ENCODE measurements at regions not wholly inside any gene's neighbourhood (a gene's known extent, or its start where the extent isn't known, plus 50 kb on each side); places are given as distances from the start of the nearest gene placed in this dataset.

- H3K4me3 Mint-ChIP-seq (ENCODE audit: low read depth), result no peak overlapping the region
- intact Hi-C loops (cut with micrococcal nuclease), result no loop called here
- no peaks in the 10 kb centered on the region for H3K27me3 Mint-ChIP-seq (ENCODE audit: low read depth)
- no peaks in the 10 kb centered on the region for H3K9me3 Mint-ChIP-seq
- DNase-seq (ENCODE audit: low spot score), result no peak
- H3K4me1 Mint-ChIP-seq (ENCODE audit: low read depth), result peaks cover 2% of the 10 kb centered on the region
- H3K27ac Mint-ChIP-seq, result no peak overlapping the region
- H3K36me3 Mint-ChIP-seq (ENCODE audit: low read depth), result no peaks in the 10 kb centered on the region
Measured at GRCh38 chr14:30291216-30291615, 267.7 kb upstream of the G2E3 start.

GRCh38 chr14:30292541-30292940, 266.4 kb upstream of the G2E3 start:
- Mint-ChIP-seq H3K27ac (no peak overlapping the region), H3K27me3 (ENCODE audit: low read depth) (no peaks in the 10 kb centered on the region), H3K9me3 (peaks cover 4% of the 10 kb centered on the region), H3K4me1 (ENCODE audit: low read depth) (peaks cover 6% of the 10 kb centered on the region), H3K36me3 (ENCODE audit: low read depth) (no peaks in the 10 kb centered on the region), H3K4me3 (ENCODE audit: low read depth) (no peak overlapping the region)
- no peak for DNase-seq (ENCODE audit: low spot score)
- intact Hi-C loops (cut with micrococcal nuclease), result no loop called here

DNA sequence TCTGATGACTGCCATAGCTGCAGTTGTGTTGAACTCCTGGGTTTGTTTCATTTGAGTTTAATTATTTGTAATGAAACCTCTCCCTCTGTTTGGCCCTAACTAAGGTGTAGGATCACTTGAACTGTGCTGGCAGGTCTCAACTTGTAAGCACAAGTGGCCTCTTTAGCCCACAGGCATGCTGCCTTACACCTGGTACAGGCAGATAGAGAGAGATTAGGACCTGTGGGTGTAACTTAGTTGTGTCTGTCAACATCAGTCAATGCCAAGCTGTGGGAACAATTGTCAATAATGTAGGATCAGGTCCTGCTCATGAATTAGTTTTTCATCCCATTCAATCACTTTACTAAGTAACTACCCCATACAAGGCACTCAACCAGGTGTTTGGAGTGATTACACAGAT, 263.0 kb upstream of the G2E3 start:
- DNase-seq (ENCODE audit: low spot score), result no peak
- Mint-ChIP-seq H3K27me3 (ENCODE audit: low read depth) (no peaks in the 10 kb centered on the region), H3K4me1 (ENCODE audit: low read depth) (peaks cover 3% of the 10 kb centered on the region), H3K36me3 (ENCODE audit: low read depth) (no peaks in the 10 kb centered on the region), H3K4me3 (ENCODE audit: low read depth) (no peak overlapping the region), H3K9me3 (peaks cover 4% of the 10 kb centered on the region), H3K27ac (no peak overlapping the region)
- intact Hi-C loops (cut with micrococcal nuclease), result no loop called here

- peaks cover 4% of the 10 kb centered on the region for H3K9me3 Mint-ChIP-seq
- H3K4me3 Mint-ChIP-seq (ENCODE audit: low read depth), result no peak overlapping the region
- intact Hi-C loops (cut with micrococcal nuclease), result no loop called here
- no peaks in the 10 kb centered on the region for H3K36me3 Mint-ChIP-seq (ENCODE audit: low read depth)
- H3K27ac Mint-ChIP-seq, result no peak overlapping the region
- no peaks in the 10 kb centered on the region for H3K27me3 Mint-ChIP-seq (ENCODE audit: low read depth)
- no peak for DNase-seq (ENCODE audit: low spot score)
- peaks cover 3% of the 10 kb centered on the region for H3K4me1 Mint-ChIP-seq (ENCODE audit: low read depth)
Measured at GRCh38 chr14:30296931-30297405, 262.0 kb upstream of the G2E3 start.

DNA sequence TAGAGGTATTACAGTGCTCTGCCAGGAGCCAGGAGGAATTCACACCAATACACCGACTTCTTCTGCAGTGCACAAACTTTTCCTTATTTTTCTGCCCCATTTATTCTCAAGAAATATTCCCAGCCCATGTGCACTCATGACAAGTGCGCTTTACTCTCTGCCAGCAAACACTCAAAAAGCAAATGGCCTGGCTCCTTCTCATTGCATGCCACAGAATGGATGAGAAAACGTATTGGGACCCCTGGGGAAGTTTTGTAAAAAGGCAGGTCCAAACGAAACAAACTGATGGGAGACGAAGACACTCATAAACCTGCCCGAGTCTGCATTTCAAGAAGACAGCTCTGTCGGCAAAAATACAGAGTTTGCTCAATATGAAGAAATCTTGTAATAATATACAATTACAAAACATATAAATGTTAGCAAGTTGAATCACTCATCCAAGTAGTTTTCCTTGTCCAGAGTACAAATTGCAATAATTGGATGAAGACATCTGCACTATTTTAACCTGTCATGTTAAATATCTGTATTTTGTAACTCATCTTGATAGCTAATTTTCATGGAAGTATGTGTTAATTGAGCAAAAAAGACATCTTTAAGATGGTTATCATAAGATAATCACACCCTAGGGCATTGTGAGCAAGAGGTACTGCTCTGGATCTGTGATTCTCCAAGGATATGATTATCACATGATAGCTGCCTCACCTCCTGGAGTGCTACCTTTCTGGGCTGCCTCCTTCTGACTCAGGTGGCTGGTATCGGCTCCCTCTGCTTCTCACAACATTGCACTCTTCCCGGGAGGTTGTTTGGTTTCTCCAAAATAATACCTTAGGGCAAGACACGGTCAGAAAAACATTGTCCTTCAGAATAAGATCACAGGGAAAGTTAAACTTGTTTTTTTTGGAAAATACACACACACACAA, 260.8 kb upstream of the G2E3 start:
- peaks cover 3% of the 10 kb centered on the region for H3K4me1 Mint-ChIP-seq (ENCODE audit: low read depth)

GRCh38 chr14:30299915-30300314, 259.0 kb upstream of the G2E3 start:
- peaks cover 3% of the 10 kb centered on the region for H3K4me1 Mint-ChIP-seq (ENCODE audit: low read depth)
- H3K27me3 Mint-ChIP-seq (ENCODE audit: low read depth), result no peaks in the 10 kb centered on the region
- DNase-seq (ENCODE audit: low spot score), result no peak
- H3K9me3 Mint-ChIP-seq, result peaks cover 4% of the 10 kb centered on the region
- H3K36me3 Mint-ChIP-seq (ENCODE audit: low read depth), result no peaks in the 10 kb centered on the region
- intact Hi-C loops (cut with micrococcal nuclease), result no loop called here
- no peak overlapping the region for H3K4me3 Mint-ChIP-seq (ENCODE audit: low read depth)
- H3K27ac Mint-ChIP-seq, result no peak overlapping the region

More for the DNA sequence above, 260.8 kb upstream of the G2E3 start:
- H3K4me3 Mint-ChIP-seq (ENCODE audit: low read depth), result no peak overlapping the region
- H3K9me3 Mint-ChIP-seq, result peaks cover 4% of the 10 kb centered on the region
- no peaks in the 10 kb centered on the region for H3K36me3 Mint-ChIP-seq (ENCODE audit: low read depth)
- no peak overlapping the region for H3K27ac Mint-ChIP-seq
- DNase-seq (ENCODE audit: low spot score), result no peak
- intact Hi-C loops (cut with micrococcal nuclease), result no loop called here
- no peaks in the 10 kb centered on the region for H3K27me3 Mint-ChIP-seq (ENCODE audit: low read depth)

DNA sequence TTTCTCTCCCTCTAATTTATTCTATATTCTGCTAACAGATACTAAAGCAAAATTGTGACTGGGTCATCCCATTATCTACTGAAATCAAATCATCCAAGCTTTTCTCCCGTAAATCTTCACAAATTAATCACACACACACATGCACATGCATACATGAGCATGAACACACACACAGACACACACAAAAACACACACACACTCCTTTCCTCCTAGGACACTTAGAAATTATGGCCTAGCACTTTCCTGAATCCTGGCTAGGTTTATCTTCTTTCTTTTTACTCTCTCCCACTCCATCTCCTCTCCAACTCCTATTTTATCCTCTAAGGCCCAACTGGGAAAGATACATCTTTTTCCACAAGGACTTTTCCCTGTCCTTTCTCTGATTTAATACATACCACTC, 255.6 kb upstream of the G2E3 start:
- Mint-ChIP-seq H3K4me3 (ENCODE audit: low read depth) (no peak overlapping the region), H3K36me3 (ENCODE audit: low read depth) (no peaks in the 10 kb centered on the region), H3K4me1 (ENCODE audit: low read depth) (no peaks in the 10 kb centered on the region), H3K27ac (no peak overlapping the region), H3K9me3 (no peaks in the 10 kb centered on the region), H3K27me3 (ENCODE audit: low read depth) (no peaks in the 10 kb centered on the region)
- intact Hi-C loops (cut with micrococcal nuclease), result no loop called here
- DNase-seq (ENCODE audit: low spot score), result no peak

- intact Hi-C loops (cut with micrococcal nuclease), result no loop called here
- H3K27ac Mint-ChIP-seq, result no peak overlapping the region
- no peaks in the 10 kb centered on the region for H3K9me3 Mint-ChIP-seq
- DNase-seq (ENCODE audit: low spot score), result no peak
- H3K4me3 Mint-ChIP-seq (ENCODE audit: low read depth), result no peak overlapping the region
- H3K4me1 Mint-ChIP-seq (ENCODE audit: low read depth), result no peaks in the 10 kb centered on the region
- no peaks in the 10 kb centered on the region for H3K36me3 Mint-ChIP-seq (ENCODE audit: low read depth)
- H3K27me3 Mint-ChIP-seq (ENCODE audit: low read depth), result no peaks in the 10 kb centered on the region
Measured at GRCh38 chr14:30305346-30305745, 253.6 kb upstream of the G2E3 start.

DNA sequence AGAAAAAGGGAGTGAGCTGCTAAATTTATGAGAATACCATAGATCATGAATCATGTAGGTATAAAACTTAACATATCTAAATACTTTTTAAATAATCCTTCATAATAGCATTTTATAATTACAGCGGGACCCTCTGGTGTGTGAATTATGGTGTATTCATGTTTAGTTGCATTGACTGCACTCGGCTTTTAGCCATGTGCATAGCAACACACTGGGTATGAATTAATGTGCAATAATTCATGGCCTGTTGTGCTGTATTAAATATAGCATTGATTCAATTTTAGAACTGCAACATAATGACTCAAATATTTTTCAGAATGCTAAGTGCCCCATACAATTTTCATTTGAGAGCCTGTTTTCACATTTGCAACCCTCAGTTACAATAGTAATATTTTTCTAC, 249.6 kb upstream of the G2E3 start:
- Mint-ChIP-seq H3K36me3 (ENCODE audit: low read depth) (no peaks in the 10 kb centered on the region), H3K9me3 (no peaks in the 10 kb centered on the region), H3K4me3 (ENCODE audit: low read depth) (no peak overlapping the region), H3K4me1 (ENCODE audit: low read depth) (peaks cover 6% of the 10 kb centered on the region), H3K27ac (no peak overlapping the region), H3K27me3 (ENCODE audit: low read depth) (no peaks in the 10 kb centered on the region)
- intact Hi-C loops (cut with micrococcal nuclease), result no loop called here
- DNase-seq (ENCODE audit: low spot score), result no peak

- Mint-ChIP-seq H3K27ac (no peak overlapping the region), H3K36me3 (ENCODE audit: low read depth) (peaks cover 3% of the 10 kb centered on the region), H3K4me1 (ENCODE audit: low read depth) (peaks cover 9% of the 10 kb centered on the region), H3K4me3 (ENCODE audit: low read depth) (no peak overlapping the region), H3K27me3 (ENCODE audit: low read depth) (no peaks in the 10 kb centered on the region), H3K9me3 (peaks cover 9% of the 10 kb centered on the region)
- no peak for DNase-seq (ENCODE audit: low spot score)
- intact Hi-C loops (cut with micrococcal nuclease), result no loop called here
Measured at GRCh38 chr14:30312214-30312613, 246.7 kb upstream of the G2E3 start.

GRCh38 chr14:30317729-30318128, 241.2 kb upstream of the G2E3 start:
- peaks cover 3% of the 10 kb centered on the region for H3K4me1 Mint-ChIP-seq (ENCODE audit: low read depth)
- peaks cover 3% of the 10 kb centered on the region for H3K36me3 Mint-ChIP-seq (ENCODE audit: low read depth)
- intact Hi-C loops (cut with micrococcal nuclease), result no loop called here
- no peak overlapping the region for H3K4me3 Mint-ChIP-seq (ENCODE audit: low read depth)
- H3K27me3 Mint-ChIP-seq (ENCODE audit: low read depth), result peaks cover 2% of the 10 kb centered on the region
- no peak overlapping the region for H3K27ac Mint-ChIP-seq
- no peak for DNase-seq (ENCODE audit: low spot score)
- H3K9me3 Mint-ChIP-seq, result peaks cover 9% of the 10 kb centered on the region

DNA sequence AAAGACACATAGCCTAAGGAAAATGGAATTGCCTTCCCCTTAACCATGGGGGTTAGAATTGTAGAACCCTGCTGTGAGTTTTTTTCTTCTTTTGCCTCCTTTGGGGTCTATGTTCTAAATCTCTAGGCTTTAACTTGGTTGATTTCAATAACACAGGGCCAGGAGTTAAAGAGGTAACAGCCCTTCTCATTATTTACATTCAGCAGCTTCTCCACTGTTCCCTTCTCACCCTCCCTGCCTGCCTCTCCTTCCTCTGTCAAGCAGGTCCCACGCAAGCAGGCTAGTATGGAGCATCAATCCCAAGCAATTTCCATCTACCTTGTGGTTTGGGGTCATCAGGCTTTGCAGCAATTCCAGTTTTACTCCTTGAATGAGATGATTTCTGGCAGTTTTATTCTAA, 236.1 kb upstream of the G2E3 start:
- intact Hi-C loops (cut with micrococcal nuclease), result no loop called here
- Mint-ChIP-seq H3K9me3 (no peaks in the 10 kb centered on the region), H3K27me3 (ENCODE audit: low read depth) (peaks cover 2% of the 10 kb centered on the region), H3K27ac (no peak overlapping the region), H3K4me1 (ENCODE audit: low read depth) (peaks cover 4% of the 10 kb centered on the region), H3K36me3 (ENCODE audit: low read depth) (no peaks in the 10 kb centered on the region), H3K4me3 (ENCODE audit: low read depth) (no peak overlapping the region)
- DNase-seq (ENCODE audit: low spot score), result no peak

GRCh38 chr14:30330033-30330432, 228.9 kb upstream of the G2E3 start:
- no peak for DNase-seq (ENCODE audit: low spot score)
- H3K9me3 Mint-ChIP-seq, result peaks cover 29% of the 10 kb centered on the region
- peaks cover 16% of the 10 kb centered on the region for H3K4me1 Mint-ChIP-seq (ENCODE audit: low read depth)
- no peak overlapping the region for H3K4me3 Mint-ChIP-seq (ENCODE audit: low read depth)
- peaks cover 8% of the 10 kb centered on the region for H3K36me3 Mint-ChIP-seq (ENCODE audit: low read depth)
- H3K27me3 Mint-ChIP-seq (ENCODE audit: low read depth), result no peaks in the 10 kb centered on the region
- no peak overlapping the region for H3K27ac Mint-ChIP-seq
- intact Hi-C loops (cut with micrococcal nuclease), result loop anchor here (10.0 kb wide), 1 partner anchor 45 kb away; no protein-coding TSS in a partner anchor

Measured in activated T-helper 2 cell treated with anti-CD3 and anti-CD28 coated beads, Interferon-gamma antibody, Interleukin-2, Interleukin-4, amounts not matched to agents 10 μg/mL and 5 μg/mL and 100 μg/mL, durations not matched to agents 14 hours and 24 hours and 36 hours (primary cell).